ENCODE measurements at regions not wholly inside any gene's neighbourhood (a gene's known extent, or its start where the extent isn't known, plus 50 kb on each side); places are given as distances from the start of the nearest gene placed in this dataset.

GRCh38 chr12:115507560-115507889 is 770.0 kb downstream of the MED13L start:
- DNase-seq = no peak
- TF ChIP-seq CTCF (IDR thresholded peaks at IDR 0.05) = no peak
- H3K9me3 Mint-ChIP-seq = peaks cover 1 to 15% (median 4%) of the 10 kb centered on the region in 7 donors

GRCh38 chr12:115506822-115507559 is 770.5 kb downstream of the MED13L start:
- no peak overlapping the region for H3K4me2 ChIP-seq (replicated peaks; ENCODE audit: extremely low read depth, low read length, poor library complexity, severe bottlenecking)
- peaks cover 3 to 17% (median 6%) of the 10 kb centered on the region in 7 donors for H3K9me3 Mint-ChIP-seq

More at GRCh38 chr12:115507560-115507889, 770.0 kb downstream of the MED13L start:
- Histone ChIP-seq H3K36me3 (replicated peaks in 1 of 2; ENCODE audit: control insufficient read depth in 1 of 2, insufficient read depth in 2 of 2, low read length in 2 of 2) (no peaks in the 10 kb centered on the region), H3K79me2 (ENCODE audit: insufficient read depth, low read length) (no peaks in the 10 kb centered on the region), H3K27me3 (ENCODE audit: control insufficient read depth in 2 of 2, insufficient read depth in 2 of 2, low read length in 2 of 2) (no peaks in the 10 kb centered on the region), H3K9ac (ENCODE audit: insufficient read depth, low read length, poor library complexity, severe bottlenecking) (no peak overlapping the region), H3K4me3 (replicated peaks in 1 of 3; ENCODE audit: low read depth in 2 of 3, low read length in 3 of 3) (no peak overlapping the region), H2AFZ (ENCODE audit: insufficient read depth, low read depth, low read length, poor library complexity, severe bottlenecking) (no peak overlapping the region), H3K4me2 (replicated peaks; ENCODE audit: extremely low read depth, low read length, poor library complexity, severe bottlenecking) (no peak overlapping the region), H4K20me1 (ENCODE audit: insufficient read depth, low read length) (no peaks in the 10 kb centered on the region), H3K9me3 (replicated peaks in 1 of 2; ENCODE audit: control insufficient read depth in 1 of 2, insufficient read depth in 1 of 2, low read length in 2 of 2) (peaks cover 0 to 3% of the 10 kb centered on the region in 2 donors), H3K4me1 (ENCODE audit: control insufficient read depth in 1 of 2, insufficient read depth in 2 of 2, low read length in 2 of 2) (peaks cover 0 to 5% of the 10 kb centered on the region in 2 donors), H3K27ac (ENCODE audit: low read depth in 1 of 2, low read length in 2 of 2) (no peak overlapping the region)
- peaks cover 10% of the 10 kb centered on the region for H3K4me1 Mint-ChIP-seq
- WGBS (ENCODE audit: insufficient coverage) = 100% methylated on average over 1 of the region's 5 CpGs
- H3K27me3 Mint-ChIP-seq (ENCODE audit: low read depth in 3 of 3) = peaks cover 0 to 2% (median 2%) of the 10 kb centered on the region in 3 donors
- no peak overlapping the region for H3K27ac Mint-ChIP-seq
- intact Hi-C loops (cut with micrococcal nuclease) = no loop called here
- H3K36me3 Mint-ChIP-seq = no peaks in the 10 kb centered on the region
- no peak overlapping the region for H3K4me3 Mint-ChIP-seq

More at GRCh38 chr12:115506822-115507559, 770.5 kb downstream of the MED13L start:
- WGBS (ENCODE audit: insufficient coverage) = 100% methylated on average over 3 of the region's 5 CpGs
- peaks cover 0 to 2% (median 2%) of the 10 kb centered on the region in 3 donors for H3K27me3 Mint-ChIP-seq (ENCODE audit: low read depth in 3 of 3)
- peaks cover 10% of the 10 kb centered on the region for H3K4me1 Mint-ChIP-seq
- DNase-seq = no peak
- peaks cover 0 to 5% of the 10 kb centered on the region in 2 donors for H3K4me1 ChIP-seq (ENCODE audit: control insufficient read depth in 1 of 2, insufficient read depth in 2 of 2, low read length in 2 of 2)
- no peak overlapping the region for H3K9ac ChIP-seq (ENCODE audit: insufficient read depth, low read length, poor library complexity, severe bottlenecking)
- H3K4me3 ChIP-seq (replicated peaks in 1 of 3; ENCODE audit: low read depth in 2 of 3, low read length in 3 of 3) = no peak overlapping the region
- no peak overlapping the region for H3K27ac ChIP-seq (ENCODE audit: low read depth in 1 of 2, low read length in 2 of 2)
- no peaks in the 10 kb centered on the region for H3K79me2 ChIP-seq (ENCODE audit: insufficient read depth, low read length)
- peaks cover 0 to 6% of the 10 kb centered on the region in 2 donors for H3K9me3 ChIP-seq (replicated peaks in 1 of 2; ENCODE audit: control insufficient read depth in 1 of 2, insufficient read depth in 1 of 2, low read length in 2 of 2)
- no peaks in the 10 kb centered on the region for H3K27me3 ChIP-seq (ENCODE audit: control insufficient read depth in 2 of 2, insufficient read depth in 2 of 2, low read length in 2 of 2)
- no peak overlapping the region for H2AFZ ChIP-seq (ENCODE audit: insufficient read depth, low read depth, low read length, poor library complexity, severe bottlenecking)
- TF ChIP-seq CTCF (IDR thresholded peaks at IDR 0.05) = no peak
- H3K36me3 Mint-ChIP-seq = no peaks in the 10 kb centered on the region
- H4K20me1 ChIP-seq (ENCODE audit: insufficient read depth, low read length) = no peaks in the 10 kb centered on the region
- no peak overlapping the region for H3K27ac Mint-ChIP-seq
- H3K36me3 ChIP-seq (replicated peaks in 1 of 2; ENCODE audit: control insufficient read depth in 1 of 2, insufficient read depth in 2 of 2, low read length in 2 of 2) = no peaks in the 10 kb centered on the region
- intact Hi-C loops (cut with micrococcal nuclease) = no loop called here
- no peak overlapping the region for H3K4me3 Mint-ChIP-seq
